HUES64 (cell line): ENCODE measurements at regions not wholly inside any gene's neighbourhood (a gene's known extent, or its start where the extent isn't known, plus 50 kb on each side); places are given as distances from the start of the nearest gene placed in this dataset.
"Not testable (repeated sequence)": the region's sequence is repeated elsewhere in the genome, so short reads cannot be mapped to it uniquely, and the experiment has no call there.

Experiments used
- H3K27ac ChIP-seq: 2 replicates; pipeline ENCODE4 v1.7.0; 2013; ENCODE audit warnings: low read depth, low read length, inconsistent platforms
- H3K27me3 ChIP-seq: 2 replicates; pipeline ENCODE4 v1.6.1; 2013; ENCODE audit warnings: mild to moderate bottlenecking, low read length; ENCODE audit not compliant: insufficient read depth
- H3K36me3 ChIP-seq: 2 replicates; pipeline ENCODE4 v1.6.1; 2013; ENCODE audit warnings: mild to moderate bottlenecking, low read length; ENCODE audit not compliant: insufficient read depth
- H3K4me1 ChIP-seq: 2 replicates; pipeline ENCODE4 v1.6.1; 2013; ENCODE audit warnings: mild to moderate bottlenecking, low read length, moderate library complexity; ENCODE audit not compliant: insufficient read depth
- H3K4me3 ChIP-seq: 2 replicates; pipeline ENCODE4 v1.5.1; 2013; ENCODE audit warnings: mild to moderate bottlenecking, low read length, moderate library complexity
- H3K9ac ChIP-seq: 2 replicates; pipeline ENCODE4 v1.6.1; 2013; ENCODE audit warnings: mild to moderate bottlenecking, low read depth, low read length
- H3K9me3 ChIP-seq: 2 replicates; pipeline ENCODE4 v1.6.1; 2013; ENCODE audit warnings: low read depth, low read length; ENCODE audit not compliant: insufficient read depth
- WGBS: fragments of 150-250, 120-280 bp; methylation state at CpG from one replicate; pipeline ENCODE4 v1.1.7; 2013; ENCODE audit warnings: missing lambda C conversion rate; 5-methylcytosine and 5-hydroxymethylcytosine counted together

GRCh38 chr9:64130325-64130724 lies 1154.7 kb downstream of the FOXD4L5 start:
- H3K9me3 ChIP-seq, result peaks cover 35% of the 10 kb centered on the region
- WGBS, result 63% methylated on average over 2 of the region's 4 CpGs
- H3K36me3 ChIP-seq, H3K9ac ChIP-seq, H3K4me3 ChIP-seq, H3K27ac ChIP-seq, H3K27me3 ChIP-seq, H3K4me1 ChIP-seq: not testable (repeated sequence)

- H3K27me3 ChIP-seq, result no peaks in the 10 kb centered on the region
- no peak overlapping the region for H3K4me3 ChIP-seq
- WGBS, result 92% methylated on average over 4 of the region's 6 CpGs
- no peak overlapping the region for H3K9ac ChIP-seq
- no peak overlapping the region for H3K27ac ChIP-seq
- H3K36me3 ChIP-seq, result no peaks in the 10 kb centered on the region
- H3K4me1 ChIP-seq, result no peaks in the 10 kb centered on the region
- H3K9me3 ChIP-seq, result peaks cover 38% of the 10 kb centered on the region
These were observed 1156.4 kb downstream of the FOXD4L5 start for GRCh38 chr9:64128572-64128971.

- not testable (repeated sequence) for H3K36me3 ChIP-seq, H3K9ac ChIP-seq, H3K27me3 ChIP-seq, H3K4me3 ChIP-seq, H3K4me1 ChIP-seq, H3K27ac ChIP-seq
- peaks cover 51% of the 10 kb centered on the region for H3K9me3 ChIP-seq
These were observed 1163.4 kb downstream of the FOXD4L5 start for GRCh38 chr9:64121602-64122001.

- H3K27ac ChIP-seq, H3K9ac ChIP-seq, H3K4me1 ChIP-seq, H3K4me3 ChIP-seq, H3K36me3 ChIP-seq, H3K27me3 ChIP-seq: not testable (repeated sequence)
- WGBS, result over 99% methylated on average over 3 of the region's 5 CpGs
- H3K9me3 ChIP-seq, result peaks cover 39% of the 10 kb centered on the region
These were observed 1167.7 kb downstream of the FOXD4L5 start for GRCh38 chr9:64117329-64117728.

GRCh38 chr9:64107867-64108266 lies 1177.1 kb downstream of the FOXD4L5 start:
- not testable (repeated sequence) for H3K36me3 ChIP-seq, H3K27ac ChIP-seq, H3K4me1 ChIP-seq, H3K9ac ChIP-seq, H3K27me3 ChIP-seq, H3K4me3 ChIP-seq
- 62% methylated on average over 1 of the region's 1 CpG for WGBS
- H3K9me3 ChIP-seq, result peaks cover 30% of the 10 kb centered on the region

GRCh38 chr9:64107211-64107610 lies 1177.8 kb downstream of the FOXD4L5 start:
- H3K9ac ChIP-seq, H3K36me3 ChIP-seq, H3K4me1 ChIP-seq, H3K4me3 ChIP-seq, H3K27ac ChIP-seq, H3K27me3 ChIP-seq: not testable (repeated sequence)
- H3K9me3 ChIP-seq, result peaks cover 37% of the 10 kb centered on the region
- 86% methylated on average over 1 of the region's 1 CpG for WGBS

- WGBS, result 96% methylated on average over 1 of the region's 1 CpG
- H3K36me3 ChIP-seq, H3K9ac ChIP-seq, H3K27me3 ChIP-seq, H3K4me1 ChIP-seq, H3K27ac ChIP-seq, H3K4me3 ChIP-seq: not testable (repeated sequence)
- H3K9me3 ChIP-seq, result peaks cover 31% of the 10 kb centered on the region
These were observed 1179.8 kb downstream of the FOXD4L5 start for GRCh38 chr9:64105193-64105592.

GRCh38 chr9:64101504-64101903 lies 1183.5 kb downstream of the FOXD4L5 start:
- H3K4me3 ChIP-seq, H3K27ac ChIP-seq, H3K4me1 ChIP-seq, H3K36me3 ChIP-seq, H3K9ac ChIP-seq, H3K27me3 ChIP-seq: not testable (repeated sequence)
- H3K9me3 ChIP-seq, result peaks cover 35% of the 10 kb centered on the region
- 72% methylated on average over 2 of the region's 3 CpGs for WGBS

GRCh38 chr9:64100571-64101155 lies 1184.3 kb downstream of the FOXD4L5 start:
- peaks cover 39% of the 10 kb centered on the region for H3K9me3 ChIP-seq
- not testable (repeated sequence) for H3K36me3 ChIP-seq, H3K27ac ChIP-seq, H3K4me3 ChIP-seq, H3K9ac ChIP-seq, H3K4me1 ChIP-seq, H3K27me3 ChIP-seq
- WGBS, result 93% methylated on average over 36 of the region's 36 CpGs

- not testable (repeated sequence) for H3K4me3 ChIP-seq, H3K4me1 ChIP-seq, H3K27me3 ChIP-seq, H3K27ac ChIP-seq, H3K36me3 ChIP-seq, H3K9ac ChIP-seq
- H3K9me3 ChIP-seq, result peaks cover 57% of the 10 kb centered on the region
- 78% methylated on average over 4 of the region's 5 CpGs for whole genome bisulfite sequencing
These were observed 1199.0 kb downstream of the FOXD4L5 start for GRCh38 chr9:64085998-64086397.

GRCh38 chr9:64071358-64072253 lies 1213.4 kb downstream of the FOXD4L5 start:
- 95% methylated on average over 71 of the region's 72 CpGs for WGBS
- H3K9me3 ChIP-seq, result peaks cover 20% of the 10 kb centered on the region
- not testable (repeated sequence) for H3K9ac ChIP-seq, H3K27ac ChIP-seq, H3K4me3 ChIP-seq, H3K27me3 ChIP-seq, H3K36me3 ChIP-seq, H3K4me1 ChIP-seq
